ENCODE measurements at regions not wholly inside any gene's neighbourhood (a gene's known extent, or its start where the extent isn't known, plus 50 kb on each side); places are given as distances from the start of the nearest gene placed in this dataset.

DNA sequence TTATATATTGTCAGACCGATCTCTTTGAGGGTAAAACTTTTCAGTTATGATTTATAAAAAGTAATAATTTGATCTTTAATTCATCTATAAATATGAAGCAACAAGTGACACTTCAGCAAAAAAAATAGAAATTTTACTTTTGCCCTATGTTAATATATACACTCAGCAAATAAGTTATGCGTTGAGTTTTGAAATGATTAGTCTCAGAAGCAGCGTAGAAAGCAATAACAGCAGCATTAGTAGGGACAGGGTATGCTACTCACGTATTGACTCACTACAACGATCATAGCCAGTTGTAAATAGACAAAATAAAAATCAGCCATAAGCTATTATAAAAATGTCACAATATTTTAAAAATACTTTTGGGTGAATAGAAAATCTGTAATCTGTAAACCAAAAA lies 1229.2 kb downstream of the ADGRL3 start:
- TF ChIP-seq, protein P1, sequence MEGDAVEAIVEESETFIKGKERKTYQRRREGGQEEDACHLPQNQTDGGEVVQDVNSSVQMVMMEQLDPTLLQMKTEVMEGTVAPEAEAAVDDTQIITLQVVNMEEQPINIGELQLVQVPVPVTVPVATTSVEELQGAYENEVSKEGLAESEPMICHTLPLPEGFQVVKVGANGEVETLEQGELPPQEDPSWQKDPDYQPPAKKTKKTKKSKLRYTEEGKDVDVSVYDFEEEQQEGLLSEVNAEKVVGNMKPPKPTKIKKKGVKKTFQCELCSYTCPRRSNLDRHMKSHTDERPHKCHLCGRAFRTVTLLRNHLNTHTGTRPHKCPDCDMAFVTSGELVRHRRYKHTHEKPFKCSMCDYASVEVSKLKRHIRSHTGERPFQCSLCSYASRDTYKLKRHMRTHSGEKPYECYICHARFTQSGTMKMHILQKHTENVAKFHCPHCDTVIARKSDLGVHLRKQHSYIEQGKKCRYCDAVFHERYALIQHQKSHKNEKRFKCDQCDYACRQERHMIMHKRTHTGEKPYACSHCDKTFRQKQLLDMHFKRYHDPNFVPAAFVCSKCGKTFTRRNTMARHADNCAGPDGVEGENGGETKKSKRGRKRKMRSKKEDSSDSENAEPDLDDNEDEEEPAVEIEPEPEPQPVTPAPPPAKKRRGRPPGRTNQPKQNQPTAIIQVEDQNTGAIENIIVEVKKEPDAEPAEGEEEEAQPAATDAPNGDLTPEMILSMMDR (IDR thresholded peaks at IDR 0.05; ENCODE audit: low read length): no peak
- TF ChIP-seq EZH2phosphoT487 (IDR thresholded peaks at IDR 0.05; ENCODE audit: low read length): no peak
